HEK293 (cell line): ENCODE measurements at regions not wholly inside any gene's neighbourhood (a gene's known extent, or its start where the extent isn't known, plus 50 kb on each side); places are given as distances from the start of the nearest gene placed in this dataset.
A peak's percentile ranks its signal among the peaks of the same experiment; 100 is the strongest.

Experiments
- CTCF ChIP-seq: fragments of 450-650 bp; formaldehyde crosslinking; IDR thresholded peaks from 2 replicates; pipeline ENCODE4 v1.5.1; 2016; ENCODE audit warnings: missing biosample characterization, missing genetic modification characterization
- YY1 ChIP-seq: fragments of 450-650 bp; formaldehyde crosslinking; IDR thresholded peaks from 2 replicates; pipeline ENCODE4 v1.5.1; 2018; ENCODE audit warnings: missing biosample characterization, missing genetic modification characterization
- ZBTB11 ChIP-seq: fragments of 450-650 bp; formaldehyde crosslinking; conservative IDR thresholded peaks from 2 replicates; pipeline ENCODE4 v1.5.1; 2016; ENCODE audit warnings: low read depth, missing biosample characterization, missing genetic modification characterization
- ZBTB8A ChIP-seq: fragments of 450-650 bp; formaldehyde crosslinking; IDR thresholded peaks from 2 replicates; pipeline ENCODE4 v1.5.1; 2016; ENCODE audit warnings: missing biosample characterization, missing genetic modification characterization

GRCh38 chr9:124126648-124127646 lies 115.4 kb downstream of the LHX2 start:
- no peak for TF ChIP-seq ZBTB11 (tag by site-specific recombination)
- TF ChIP-seq CTCF (tag by site-specific recombination) = peak; percentile 60; the same call in 1 of the 2 replicates
- no peak for TF ChIP-seq YY1 (tag by site-specific recombination)
- TF ChIP-seq ZBTB8A = no peak
